ENCODE measurements at regions not wholly inside any gene's neighbourhood (a gene's known extent, or its start where the extent isn't known, plus 50 kb on each side); places are given as distances from the start of the nearest gene placed in this dataset.
"Not testable (repeated sequence)": the region's sequence is repeated elsewhere in the genome, so short reads cannot be mapped to it uniquely, and the experiment has no call there.

GRCh38 chr2:88885679-88886416 lies 194.4 kb downstream of the RPIA start:
- H3K4me1 ChIP-seq = no peaks in the 10 kb centered on the region
- DNase-seq (ENCODE audit: low spot score in 2 of 2) = no peak
- no peaks in the 10 kb centered on the region for H3K27me3 ChIP-seq (ENCODE audit: low read depth)
- no peaks in the 10 kb centered on the region for H3K9me3 ChIP-seq
- H3K4me3 ChIP-seq = no peak overlapping the region
- no peaks in the 10 kb centered on the region for H3K36me3 ChIP-seq (replicated peaks)
- in situ Hi-C loops (cut with MboI; ENCODE audit: low sequenced_read_pairs) = no loop called here

GRCh38 chr2:88887466-88887865 lies 196.0 kb downstream of the RPIA start:
- H3K4me1 ChIP-seq; H3K4me3 ChIP-seq; H3K9me3 ChIP-seq; H3K27me3 ChIP-seq (ENCODE audit: low read depth); DNase-seq (ENCODE audit: low spot score in 2 of 2); H3K36me3 ChIP-seq (replicated peaks); in situ Hi-C loops (cut with MboI; ENCODE audit: low sequenced_read_pairs): not testable (repeated sequence)

DNA sequence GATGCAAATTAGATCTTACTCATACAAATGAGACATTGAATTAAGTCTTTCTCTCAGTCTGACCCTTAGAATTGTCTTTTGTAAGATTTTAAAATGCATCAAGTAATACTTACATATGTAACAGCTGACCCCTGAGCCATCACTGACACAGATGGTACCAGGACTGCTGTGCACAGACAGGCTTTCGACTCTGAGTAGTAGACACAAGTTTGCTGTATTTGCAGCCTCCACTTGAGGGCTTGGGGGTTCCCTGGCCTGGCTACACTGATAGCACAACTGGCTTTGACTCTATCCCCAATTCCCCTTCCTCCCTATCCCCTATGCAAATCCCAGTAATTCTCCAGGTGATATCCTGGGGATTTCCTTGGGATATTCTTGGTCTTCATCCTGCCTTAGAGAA lies 200.7 kb downstream of the RPIA start:
- in situ Hi-C loops (cut with MboI; ENCODE audit: low sequenced_read_pairs) = no loop called here
- DNase-seq (ENCODE audit: low spot score in 2 of 2) = no peak
- Histone ChIP-seq H3K4me3 (no peak overlapping the region), H3K9me3 (no peaks in the 10 kb centered on the region), H3K4me1 (no peaks in the 10 kb centered on the region), H3K36me3 (replicated peaks) (no peaks in the 10 kb centered on the region), H3K27me3 (ENCODE audit: low read depth) (no peaks in the 10 kb centered on the region)

DNA sequence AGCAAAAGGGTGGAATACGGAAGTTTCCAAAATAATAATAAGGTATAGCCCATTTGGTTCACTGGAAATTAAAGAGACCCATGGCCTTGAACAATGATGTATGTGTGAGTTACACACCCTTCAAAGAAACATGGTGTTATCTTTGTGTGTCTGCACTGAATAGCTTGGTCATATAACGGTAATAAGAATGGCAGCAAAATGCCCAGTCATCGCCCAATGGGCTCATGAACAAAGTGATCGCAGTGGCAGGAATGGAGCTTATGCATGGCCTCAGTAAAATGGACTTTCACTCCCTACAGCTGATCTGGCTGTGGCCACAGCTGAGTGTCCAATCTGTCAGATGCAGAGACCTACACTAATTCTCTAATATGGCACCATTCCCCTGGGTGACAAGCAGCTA lies 201.3 kb downstream of the RPIA start:
- Histone ChIP-seq H3K4me3 (no peak overlapping the region), H3K9me3 (no peaks in the 10 kb centered on the region), H3K4me1 (no peaks in the 10 kb centered on the region), H3K36me3 (replicated peaks) (no peaks in the 10 kb centered on the region), H3K27me3 (ENCODE audit: low read depth) (no peaks in the 10 kb centered on the region)
- in situ Hi-C loops (cut with MboI; ENCODE audit: low sequenced_read_pairs) = no loop called here
- DNase-seq (ENCODE audit: low spot score in 2 of 2) = no peak

DNA sequence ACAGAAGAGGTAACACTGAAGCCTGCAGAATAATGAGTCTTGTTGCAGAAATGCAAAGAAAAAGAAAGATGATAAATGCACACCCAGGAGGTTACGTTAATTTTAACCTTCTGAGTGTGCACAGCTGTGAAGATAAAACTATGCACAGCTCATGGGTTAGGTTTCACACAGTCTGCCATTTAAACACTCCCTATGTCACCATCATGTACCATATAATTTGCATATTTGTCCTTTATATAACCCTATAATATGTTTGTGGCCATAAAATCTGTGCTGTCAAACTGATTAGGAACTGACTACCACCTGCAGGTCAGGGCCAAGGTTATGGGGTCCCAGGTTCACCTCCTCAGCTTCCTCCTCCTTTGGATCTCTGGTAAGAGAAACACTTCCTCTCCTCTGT lies 205.5 kb downstream of the RPIA start:
- H3K4me3 ChIP-seq = no peak overlapping the region
- in situ Hi-C loops (cut with MboI; ENCODE audit: low sequenced_read_pairs) = no loop called here
- no peaks in the 10 kb centered on the region for H3K27me3 ChIP-seq (ENCODE audit: low read depth)
- no peaks in the 10 kb centered on the region for H3K4me1 ChIP-seq
- H3K36me3 ChIP-seq (replicated peaks) = no peaks in the 10 kb centered on the region
- H3K9me3 ChIP-seq = no peaks in the 10 kb centered on the region
- DNase-seq (ENCODE audit: low spot score in 2 of 2) = no peak

GRCh38 chr2:88897715-88898114 lies 206.2 kb downstream of the RPIA start:
- Histone ChIP-seq H3K36me3 (replicated peaks) (no peaks in the 10 kb centered on the region), H3K4me3 (no peak overlapping the region), H3K27me3 (ENCODE audit: low read depth) (no peaks in the 10 kb centered on the region), H3K4me1 (no peaks in the 10 kb centered on the region), H3K9me3 (no peaks in the 10 kb centered on the region)
- DNase-seq (ENCODE audit: low spot score in 2 of 2) = no peak
- in situ Hi-C loops (cut with MboI; ENCODE audit: low sequenced_read_pairs) = no loop called here

DNA sequence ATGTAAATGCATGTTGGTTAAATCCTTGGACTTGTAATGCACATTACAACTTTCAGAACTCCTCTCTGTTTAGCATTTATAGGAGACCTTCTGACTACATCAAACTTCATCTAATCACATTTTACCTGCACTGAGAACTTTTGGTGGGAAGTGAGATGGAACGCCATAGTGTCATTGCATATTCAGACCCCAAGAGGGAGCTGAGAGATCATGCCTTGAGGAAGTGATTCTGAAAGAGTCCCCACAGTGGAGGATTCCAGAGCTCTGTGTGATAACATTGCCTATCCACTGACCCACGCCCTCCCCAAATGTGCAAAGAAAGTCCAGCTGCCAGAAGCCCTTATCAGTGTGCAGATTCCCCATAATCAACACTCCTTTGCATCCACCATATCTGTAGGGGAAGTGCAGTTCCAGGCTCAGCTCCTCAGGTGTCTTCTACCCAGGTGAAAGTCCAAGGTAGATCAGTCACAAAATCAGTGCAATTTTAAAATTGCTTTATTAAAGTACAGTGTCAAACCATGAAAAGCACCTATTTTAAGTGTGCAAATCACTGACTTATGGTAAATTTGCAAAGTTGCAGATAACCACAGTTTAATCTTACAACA lies 212.4 kb downstream of the RPIA start:
- Histone ChIP-seq H3K36me3 (replicated peaks) (no peaks in the 10 kb centered on the region), H3K4me3 (no peak overlapping the region), H3K9me3 (no peaks in the 10 kb centered on the region), H3K27me3 (ENCODE audit: low read depth) (0 out of 2 replicates have a peak, but pooled peaks cover 2% of the 10 kb centered on the region), H3K4me1 (no peaks in the 10 kb centered on the region)
- DNase-seq (ENCODE audit: low spot score in 2 of 2) = peak; percentile 32 to 36
- in situ Hi-C loops (cut with MboI; ENCODE audit: low sequenced_read_pairs) = no loop called here

- H3K4me3 ChIP-seq = no peak overlapping the region
- in situ Hi-C loops (cut with MboI; ENCODE audit: low sequenced_read_pairs) = no loop called here
- no peaks in the 10 kb centered on the region for H3K27me3 ChIP-seq (ENCODE audit: low read depth)
- no peaks in the 10 kb centered on the region for H3K4me1 ChIP-seq
- no peak for DNase-seq (ENCODE audit: low spot score in 2 of 2)
- no peaks in the 10 kb centered on the region for H3K9me3 ChIP-seq
- no peaks in the 10 kb centered on the region for H3K36me3 ChIP-seq (replicated peaks)
Observed at GRCh38 chr2:88913280-88913679, 221.8 kb downstream of the RPIA start.

- no peaks in the 10 kb centered on the region for H3K36me3 ChIP-seq (replicated peaks)
- in situ Hi-C loops (cut with MboI; ENCODE audit: low sequenced_read_pairs) = no loop called here
- no peaks in the 10 kb centered on the region for H3K4me1 ChIP-seq
- H3K9me3 ChIP-seq = no peaks in the 10 kb centered on the region
- H3K4me3 ChIP-seq = no peak overlapping the region
- DNase-seq (ENCODE audit: low spot score in 2 of 2) = peak in 1 of 2 experiments; percentile 12
- H3K27me3 ChIP-seq (ENCODE audit: low read depth) = no peaks in the 10 kb centered on the region
Observed at GRCh38 chr2:88919087-88919738, 227.7 kb downstream of the RPIA start.

- DNase-seq (ENCODE audit: low spot score in 2 of 2); in situ Hi-C loops (cut with MboI; ENCODE audit: low sequenced_read_pairs); H3K27me3 ChIP-seq (ENCODE audit: low read depth); H3K9me3 ChIP-seq; H3K4me1 ChIP-seq; H3K36me3 ChIP-seq (replicated peaks); H3K4me3 ChIP-seq: not testable (repeated sequence)
Observed at GRCh38 chr2:88920399-88920798, 228.9 kb downstream of the RPIA start.

DNA sequence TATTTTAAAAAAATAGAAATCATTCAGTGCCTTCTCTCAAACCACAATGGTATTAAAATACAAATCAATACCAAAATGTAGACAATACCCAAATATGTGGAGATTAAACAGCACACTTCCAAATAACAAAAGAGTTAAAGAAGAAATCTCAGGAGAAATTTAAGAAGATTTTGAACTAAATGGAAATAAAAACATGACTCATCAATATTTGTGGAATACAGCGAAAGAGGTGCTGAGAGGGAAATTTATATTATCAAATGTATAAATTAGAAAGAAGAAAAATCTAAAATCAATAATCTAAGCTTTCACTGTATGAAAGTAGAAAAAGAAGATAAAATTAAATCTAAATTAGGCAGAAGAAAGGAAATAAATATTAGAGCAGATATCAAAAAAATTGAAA lies 233.1 kb downstream of the RPIA start:
- no peak for DNase-seq (ENCODE audit: low spot score in 2 of 2)
- in situ Hi-C loops (cut with MboI; ENCODE audit: low sequenced_read_pairs) = no loop called here
- H3K4me3 ChIP-seq = no peak overlapping the region
- H3K36me3 ChIP-seq (replicated peaks) = no peaks in the 10 kb centered on the region
- no peaks in the 10 kb centered on the region for H3K4me1 ChIP-seq
- no peaks in the 10 kb centered on the region for H3K9me3 ChIP-seq
- H3K27me3 ChIP-seq (ENCODE audit: low read depth) = no peaks in the 10 kb centered on the region; the same call in 1 of the 2 replicates

GRCh38 chr2:88925770-88926462 lies 234.4 kb downstream of the RPIA start:
- DNase-seq (ENCODE audit: low spot score in 2 of 2) = no peak
- Histone ChIP-seq H3K4me3 (no peak overlapping the region), H3K4me1 (no peaks in the 10 kb centered on the region), H3K27me3 (ENCODE audit: low read depth) (no peaks in the 10 kb centered on the region; the same call in 1 of the 2 replicates), H3K36me3 (replicated peaks) (no peaks in the 10 kb centered on the region), H3K9me3 (no peaks in the 10 kb centered on the region)
- in situ Hi-C loops (cut with MboI; ENCODE audit: low sequenced_read_pairs) = no loop called here

DNA sequence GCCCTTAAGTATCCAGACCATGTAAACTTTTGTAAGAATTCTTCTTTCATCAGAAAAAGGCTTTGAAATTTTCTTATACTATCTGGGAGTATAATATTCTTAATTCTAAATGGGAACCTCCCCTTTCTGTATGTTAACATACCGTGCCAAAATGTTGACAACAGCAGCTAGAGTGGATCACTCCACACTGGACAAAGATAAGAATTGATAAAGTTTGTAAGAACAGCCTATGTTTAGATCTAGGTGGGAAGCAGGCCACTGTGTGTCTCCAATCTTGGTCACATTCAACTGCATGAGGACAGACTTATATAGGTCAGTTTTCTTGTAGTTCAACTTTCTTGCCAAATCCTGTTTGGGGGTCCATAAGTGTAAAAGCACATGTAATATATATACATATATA lies 235.7 kb downstream of the RPIA start:
- in situ Hi-C loops (cut with MboI; ENCODE audit: low sequenced_read_pairs) = no loop called here
- Histone ChIP-seq H3K36me3 (replicated peaks) (no peaks in the 10 kb centered on the region), H3K9me3 (no peaks in the 10 kb centered on the region), H3K27me3 (ENCODE audit: low read depth) (no peaks in the 10 kb centered on the region; the same call in 1 of the 2 replicates), H3K4me3 (no peak overlapping the region), H3K4me1 (no peaks in the 10 kb centered on the region)
- no peak for DNase-seq (ENCODE audit: low spot score in 2 of 2)

- no peak overlapping the region for H3K4me3 ChIP-seq
- DNase-seq (ENCODE audit: low spot score in 2 of 2) = no peak
- no peaks in the 10 kb centered on the region for H3K9me3 ChIP-seq
- no peaks in the 10 kb centered on the region for H3K4me1 ChIP-seq
- no peaks in the 10 kb centered on the region for H3K36me3 ChIP-seq (replicated peaks)
- no peaks in the 10 kb centered on the region; the same call in 1 of the 2 replicates for H3K27me3 ChIP-seq (ENCODE audit: low read depth)
- in situ Hi-C loops (cut with MboI; ENCODE audit: low sequenced_read_pairs) = no loop called here
Observed at GRCh38 chr2:88930659-88931058, 239.2 kb downstream of the RPIA start.
